NCI-H146 treated with DMSO at 0.1 percent for 48 hours (cell line): ENCODE measurements at regions not wholly inside any gene's neighbourhood (a gene's known extent, or its start where the extent isn't known, plus 50 kb on each side); places are given as distances from the start of the nearest gene placed in this dataset.

Experiments
- DNase-seq: peaks from one replicate; lab custom pipeline; 2025; ENCODE audit not compliant: unreplicated experiment; lab: John Stamatoyannopoulos, UW

- DNase-seq: peak; percentile 21
Observed at GRCh38 chr4:22897520-22898108, 204.9 kb downstream of the GBA3 start.

- no peak for DNase-seq
Observed at GRCh38 chr4:22895482-22895881, 202.7 kb downstream of the GBA3 start.

DNA sequence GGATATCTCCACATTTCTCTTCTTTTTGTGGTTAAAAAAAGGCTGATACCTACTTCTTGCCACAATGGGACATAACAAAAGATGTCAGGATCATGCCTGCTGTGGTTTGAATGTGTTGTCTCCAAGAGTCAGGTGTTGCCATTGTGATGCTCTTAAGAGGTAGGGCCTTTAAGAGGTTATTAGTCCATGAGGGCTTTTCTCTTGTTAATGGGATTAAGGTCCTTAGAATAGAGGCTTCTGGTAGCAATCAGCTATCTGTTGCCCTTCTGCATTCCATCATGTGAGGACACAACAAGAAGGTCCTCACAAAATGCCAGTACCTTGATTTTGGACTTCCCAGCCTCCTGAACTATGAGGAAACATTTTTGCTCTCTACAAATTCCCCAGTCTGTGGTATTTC lies 191.4 kb downstream of the GBA3 start:
- no peak for DNase-seq

DNA sequence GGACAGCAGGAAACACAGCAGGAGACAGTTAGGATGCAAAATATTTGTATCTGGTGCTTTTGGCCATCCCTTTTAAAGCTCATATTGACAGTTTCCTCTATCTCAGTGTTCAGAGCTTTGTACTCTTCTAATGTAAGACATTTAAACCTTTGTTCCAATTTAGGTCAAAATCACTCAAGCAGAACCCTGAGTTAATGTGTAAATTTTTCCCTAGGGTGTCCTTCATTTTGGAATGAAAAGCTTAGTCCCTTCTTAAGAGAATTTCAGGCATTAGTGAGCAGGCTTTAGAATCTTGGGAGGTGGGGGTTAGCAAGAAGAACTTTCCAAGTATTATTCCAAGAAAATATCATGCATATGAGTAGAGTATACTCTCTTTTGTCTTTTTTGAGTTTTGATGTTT lies 188.7 kb downstream of the GBA3 start:
- no peak for DNase-seq

GRCh38 chr4:22877486-22878052 lies 184.8 kb downstream of the GBA3 start:
- DNase-seq: no peak

GRCh38 chr4:22876270-22876669 lies 183.5 kb downstream of the GBA3 start:
- no peak for DNase-seq

DNA sequence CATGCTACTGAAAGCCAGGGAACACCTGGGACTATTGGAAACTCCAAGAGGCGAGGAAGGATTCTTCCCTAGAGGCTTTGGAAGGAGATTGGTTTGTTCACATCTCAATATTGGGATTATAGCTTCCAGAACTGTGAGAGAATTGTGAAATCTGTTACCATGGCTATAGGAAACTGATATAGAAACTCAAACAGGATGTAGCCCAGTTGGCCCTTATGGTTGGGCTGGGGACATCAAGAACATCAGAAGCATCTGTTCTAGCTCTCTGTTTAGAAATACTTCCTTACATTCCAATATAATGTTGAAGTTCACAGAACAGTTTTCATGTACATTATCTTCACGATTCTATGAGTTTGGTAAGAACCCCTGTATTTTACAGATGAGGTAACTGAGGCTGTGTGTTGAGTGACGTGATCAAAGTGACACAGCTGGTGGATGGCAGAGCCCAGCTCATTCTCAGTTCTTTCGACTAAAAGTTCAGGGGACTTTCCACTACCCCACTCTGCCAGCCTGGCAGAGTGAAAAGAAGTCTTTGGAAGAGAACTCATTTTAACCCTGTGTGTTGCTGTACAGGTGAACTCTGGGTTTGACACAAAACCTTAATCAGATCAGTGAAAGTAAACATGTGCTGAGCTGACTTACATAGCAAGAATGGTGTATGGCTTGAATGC lies 183.0 kb downstream of the GBA3 start:
- DNase-seq: no peak

DNA sequence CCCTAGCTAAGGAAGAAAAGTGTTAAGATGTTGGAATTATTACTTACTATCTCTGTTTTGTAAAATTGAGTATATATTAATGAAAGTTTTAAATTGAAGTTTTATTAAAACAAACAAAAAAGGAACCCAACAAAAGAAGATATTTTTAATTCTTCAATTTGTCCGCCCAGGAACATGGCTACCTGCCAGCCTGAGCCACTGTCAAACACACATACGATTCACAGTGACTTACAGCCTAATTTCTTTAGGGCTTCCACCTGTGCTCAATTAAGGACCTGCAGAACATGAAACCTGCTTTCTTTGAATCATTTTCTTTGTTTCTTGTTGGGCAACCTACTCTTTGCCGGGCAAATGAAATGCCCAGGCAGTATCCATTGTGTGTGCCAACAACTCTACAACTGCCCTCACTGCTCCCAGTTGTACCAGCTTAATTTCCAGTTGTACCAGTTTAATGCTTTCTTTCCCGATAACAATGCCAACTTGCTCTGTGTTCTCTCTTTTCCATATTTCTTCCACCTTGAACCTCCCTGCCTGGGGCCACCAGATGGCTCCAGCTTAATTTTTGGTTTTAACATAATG lies 181.7 kb downstream of the GBA3 start:
- no peak for DNase-seq

- DNase-seq: no peak
Observed at GRCh38 chr4:22873899-22874298, 181.2 kb downstream of the GBA3 start.

DNA sequence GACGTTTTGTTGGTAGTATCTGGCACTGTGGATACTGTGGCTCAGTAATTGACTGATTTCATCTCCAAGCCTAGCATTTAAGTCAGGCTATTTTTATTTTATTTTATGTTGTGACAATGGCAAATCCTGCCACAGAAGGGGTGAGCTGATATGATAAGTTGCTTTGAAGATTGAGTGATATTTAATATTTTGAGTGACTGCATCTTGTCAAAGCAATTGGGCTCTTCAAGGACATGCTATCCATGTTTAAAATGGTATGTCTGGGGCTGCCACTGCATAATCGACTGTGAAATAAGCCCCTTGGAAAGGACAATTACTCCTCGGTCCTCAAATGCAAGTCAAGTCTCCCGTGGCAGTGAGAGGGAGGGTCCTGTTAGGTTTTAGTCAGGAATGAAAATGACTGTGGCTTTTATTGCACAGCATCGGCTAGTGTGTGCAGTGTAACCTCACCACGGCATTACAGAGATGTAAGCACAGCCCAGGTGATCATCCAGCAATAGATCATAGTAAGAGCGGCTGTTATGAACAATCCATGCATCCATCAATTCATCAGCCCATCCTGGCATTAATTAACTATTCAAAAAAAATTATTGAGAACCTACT lies 178.2 kb downstream of the GBA3 start:
- DNase-seq: no peak

GRCh38 chr4:22869235-22869634 lies 176.5 kb downstream of the GBA3 start:
- DNase-seq: no peak
